Middle frontal gyrus (tissue), 1 donor: ENCODE measurements at regions not wholly inside any gene's neighbourhood (a gene's known extent, or its start where the extent isn't known, plus 50 kb on each side); places are given as distances from the start of the nearest gene placed in this dataset.
"Not testable (repeated sequence)": the region's sequence is repeated elsewhere in the genome, so short reads cannot be mapped to it uniquely, and the experiment has no call there.

Source experiments
- DNase-seq: peaks from one replicate; pipeline ENCODE4 v3.0.0-alpha.2; 2015; ENCODE audit warnings: low spot score; ENCODE audit errors: extremely low spot score

DNA sequence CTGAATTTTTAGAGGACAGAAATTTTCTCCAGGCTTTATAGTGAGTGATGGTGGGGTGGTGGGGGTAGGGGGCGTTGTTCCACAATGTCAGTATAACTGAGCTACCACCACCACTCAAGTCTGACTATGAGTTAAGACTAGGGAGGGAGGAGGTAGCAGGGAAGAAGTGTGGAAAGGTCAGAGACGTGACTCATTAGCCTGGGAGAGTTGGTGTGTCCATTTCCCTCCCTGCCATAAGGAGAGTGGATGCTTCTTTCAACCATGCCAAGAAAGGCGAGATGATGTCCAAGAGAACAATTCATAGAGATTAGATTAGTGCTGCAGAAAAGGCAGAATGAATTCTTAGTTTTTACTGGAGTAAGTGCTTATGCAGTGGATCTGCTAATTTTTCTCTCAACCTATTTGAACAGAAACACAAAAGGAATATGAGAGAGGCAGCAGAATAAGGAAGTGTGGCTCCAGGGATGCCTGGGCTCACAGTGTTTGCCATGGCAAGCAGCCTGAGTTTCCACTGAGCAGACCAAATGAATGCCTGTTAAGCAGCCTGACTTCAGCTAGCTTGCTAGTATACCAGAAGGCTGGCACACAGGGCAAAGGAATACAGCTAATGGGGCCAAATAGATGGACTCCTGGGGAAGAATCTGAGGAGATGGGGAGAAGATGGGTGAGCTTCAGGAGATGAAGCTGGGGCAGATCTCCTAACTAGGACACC lies 708.9 kb downstream of the NTRK3 start:
- no peak for DNase-seq

DNA sequence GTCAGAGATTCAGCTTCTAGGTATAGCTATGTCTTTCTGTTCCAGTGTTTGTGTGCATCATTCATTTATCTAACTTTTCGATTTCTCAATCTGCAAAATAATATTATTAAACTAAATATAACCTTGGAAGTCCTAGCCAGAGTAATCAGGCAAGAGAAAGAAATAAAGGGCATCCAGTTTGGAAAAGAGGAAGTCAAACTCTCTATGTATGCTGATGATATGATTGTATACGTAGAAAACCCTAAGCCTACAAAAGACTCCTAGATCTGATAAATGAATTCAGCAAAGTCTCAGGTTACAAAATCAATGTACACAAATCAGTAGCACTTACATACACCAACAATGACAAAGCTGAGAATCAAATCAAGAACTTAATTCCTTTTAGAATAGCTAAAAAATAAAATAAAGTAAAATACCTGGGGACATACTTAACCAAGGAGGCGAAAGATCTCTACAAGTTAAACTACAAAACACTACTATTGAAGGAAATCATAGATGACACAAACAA lies 718.2 kb downstream of the NTRK3 start:
- no peak for DNase-seq

DNA sequence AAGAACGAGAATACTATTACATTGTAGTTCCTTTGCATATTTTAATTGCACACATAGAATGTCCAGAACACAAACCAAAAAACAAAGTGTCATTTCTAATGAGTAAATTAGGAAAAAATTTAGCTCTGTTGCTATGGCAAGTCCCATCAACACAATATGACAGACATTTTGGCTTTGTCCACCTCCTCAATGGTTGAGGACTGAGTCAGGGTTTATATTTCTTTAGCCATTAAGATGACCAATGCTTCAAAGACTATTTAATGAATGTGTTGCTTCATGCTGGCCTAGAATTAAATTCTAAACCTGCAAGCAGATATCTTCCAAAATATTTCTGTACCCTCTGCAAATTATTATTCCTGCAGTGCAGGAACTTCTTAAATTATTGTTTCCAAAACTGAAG lies 719.2 kb downstream of the NTRK3 start:
- no peak for DNase-seq

- DNase-seq, result not testable (repeated sequence)
Measured at GRCh38 chr15:87533637-87534036, 722.9 kb downstream of the NTRK3 start.

DNA sequence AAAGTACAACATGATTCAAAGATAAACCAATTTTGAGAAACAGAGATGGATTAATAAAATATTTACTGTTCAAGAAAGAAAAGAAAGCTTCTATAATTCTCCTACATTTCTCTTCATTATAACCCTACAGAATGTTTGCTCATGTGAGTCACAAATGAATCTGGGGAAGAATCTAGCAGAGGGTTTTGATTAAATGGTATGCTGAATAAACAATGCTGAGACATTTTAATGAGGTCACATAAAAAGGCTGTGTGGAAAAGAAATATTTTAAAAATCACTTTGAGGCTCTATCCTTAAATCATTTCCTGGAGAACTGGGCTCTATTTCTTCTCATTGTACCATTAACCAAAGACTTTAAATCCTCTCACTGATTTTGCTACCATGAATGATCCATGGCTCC lies 727.7 kb downstream of the NTRK3 start:
- DNase-seq, result no peak

- no peak for DNase-seq
Measured at GRCh38 chr15:87527875-87528274, 728.7 kb downstream of the NTRK3 start.

DNA sequence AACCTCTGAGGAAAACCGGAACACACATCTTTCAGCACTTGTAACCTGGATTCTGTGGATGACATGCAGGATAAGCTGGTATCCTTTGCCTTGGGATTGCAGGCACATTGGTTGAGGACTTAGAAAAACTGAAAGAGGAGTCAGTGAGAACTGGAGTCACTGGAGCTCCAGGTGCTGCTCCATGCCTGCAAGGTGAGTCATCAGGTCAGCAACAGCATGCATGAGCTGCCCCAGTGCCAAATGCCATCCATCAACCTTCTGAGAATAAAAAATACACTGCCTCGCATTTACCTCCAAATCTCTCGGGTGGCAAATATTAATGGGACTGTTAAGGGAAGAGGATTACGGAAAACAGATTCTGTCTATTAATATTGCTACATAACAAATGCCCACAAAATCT lies 729.1 kb downstream of the NTRK3 start:
- no peak for DNase-seq

DNA sequence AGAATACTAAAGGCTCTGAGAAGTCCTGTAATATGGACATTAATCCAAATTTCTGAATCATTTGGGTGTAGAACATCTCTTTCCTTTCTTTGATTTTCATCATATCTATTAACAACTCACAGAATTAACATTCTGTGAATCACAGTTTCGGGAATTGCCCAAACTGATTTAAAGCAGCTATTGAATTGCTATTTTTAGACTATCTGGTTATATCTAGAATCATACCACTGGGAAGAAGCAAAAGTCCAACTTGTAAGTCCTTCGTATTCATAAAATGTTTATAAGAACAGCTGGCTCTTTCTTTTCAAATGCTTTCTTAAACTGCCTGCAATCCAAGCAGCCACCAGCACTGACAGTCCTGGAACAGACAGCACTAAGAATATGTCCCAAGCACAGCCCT lies 733.0 kb downstream of the NTRK3 start:
- no peak for DNase-seq

DNA sequence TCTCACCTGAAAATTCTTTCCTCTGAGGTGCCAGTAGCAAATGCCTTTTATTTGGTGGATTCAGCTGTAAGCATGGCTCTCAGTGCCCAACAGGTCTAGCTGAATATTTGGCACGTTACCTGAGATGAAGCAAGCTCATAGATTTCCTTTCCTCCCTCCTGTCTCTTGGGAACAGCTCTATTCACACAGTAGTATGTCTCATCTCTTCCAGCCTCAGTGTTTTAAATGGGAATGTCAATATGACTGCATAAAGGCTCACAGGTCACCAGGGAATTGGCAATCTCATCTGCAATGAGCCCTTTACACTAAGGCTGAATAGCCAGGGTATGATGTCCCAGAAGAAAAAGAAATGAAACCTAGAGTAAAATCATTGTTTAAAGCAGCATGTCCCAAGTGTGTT lies 733.5 kb downstream of the NTRK3 start:
- DNase-seq, result no peak

- DNase-seq, result no peak
Measured at GRCh38 chr15:87518957-87519356, 737.6 kb downstream of the NTRK3 start.

DNA sequence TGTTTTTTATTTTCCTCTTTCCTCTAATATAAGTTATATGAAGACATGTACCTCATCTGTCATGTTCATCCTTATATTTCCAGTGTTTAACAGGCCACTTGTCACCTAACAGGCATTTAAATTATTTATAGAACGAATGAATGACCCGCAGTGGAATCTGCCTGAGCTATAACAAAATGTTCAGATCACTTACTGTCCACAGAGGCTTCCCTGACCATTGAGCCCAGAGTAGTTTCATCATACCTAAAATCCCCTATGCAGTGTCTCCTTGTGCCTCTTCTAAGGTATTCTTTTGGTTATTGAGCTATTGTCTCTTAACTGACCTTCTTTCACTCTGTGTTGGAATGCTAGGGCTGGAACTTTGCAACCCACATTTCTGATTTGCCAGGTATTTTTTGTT lies 748.5 kb downstream of the NTRK3 start:
- DNase-seq, result no peak

GRCh38 chr15:87502173-87502572 lies 754.4 kb downstream of the NTRK3 start:
- DNase-seq, result no peak

- no peak for DNase-seq
Measured at GRCh38 chr15:87500240-87500639, 756.3 kb downstream of the NTRK3 start.

GRCh38 chr15:87498560-87498959 lies 758.0 kb downstream of the NTRK3 start:
- no peak for DNase-seq

DNA sequence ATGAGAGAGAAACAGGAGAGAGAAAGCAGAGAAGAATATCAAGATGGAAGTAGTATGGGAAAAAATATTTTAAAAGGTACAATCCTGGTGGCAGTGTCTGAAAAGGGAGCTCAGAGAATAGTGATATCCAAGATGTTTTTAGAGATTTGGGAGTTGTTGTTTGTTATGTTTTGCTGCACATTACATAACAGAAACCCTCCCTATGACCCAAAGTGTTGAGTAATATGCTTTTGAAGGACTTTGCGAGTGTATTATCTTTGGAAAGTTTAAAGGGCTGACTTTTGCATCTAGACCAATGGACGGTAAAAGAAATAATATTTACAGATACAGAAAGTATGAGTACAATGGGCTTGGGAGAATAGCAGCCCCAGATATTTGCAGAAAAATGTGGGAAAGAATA lies 759.7 kb downstream of the NTRK3 start:
- DNase-seq, result no peak

- DNase-seq, result no peak
Measured at GRCh38 chr15:87496109-87496508, 760.4 kb downstream of the NTRK3 start.

GRCh38 chr15:87493803-87494202 lies 762.7 kb downstream of the NTRK3 start:
- no peak for DNase-seq

GRCh38 chr15:87492321-87492720 lies 764.2 kb downstream of the NTRK3 start:
- no peak for DNase-seq

DNA sequence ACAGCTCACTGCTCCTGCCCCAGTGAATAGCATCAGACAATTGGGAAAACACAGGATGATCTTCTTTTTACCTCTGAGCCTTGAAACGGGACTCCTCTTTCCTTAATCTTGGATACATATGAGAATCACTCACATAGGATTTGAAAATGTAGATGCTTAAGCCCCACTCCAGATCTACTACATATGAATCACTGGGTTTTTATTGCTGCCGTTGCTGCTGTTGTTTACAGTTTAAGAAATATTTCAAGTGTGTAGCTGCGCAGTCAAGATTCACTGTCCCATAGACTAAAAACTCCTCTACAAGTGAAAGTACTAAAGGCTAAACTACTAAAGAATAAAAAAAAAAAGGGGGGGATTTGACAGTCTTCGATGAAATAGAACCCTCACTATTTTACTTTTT lies 765.9 kb downstream of the NTRK3 start:
- DNase-seq, result no peak

DNA sequence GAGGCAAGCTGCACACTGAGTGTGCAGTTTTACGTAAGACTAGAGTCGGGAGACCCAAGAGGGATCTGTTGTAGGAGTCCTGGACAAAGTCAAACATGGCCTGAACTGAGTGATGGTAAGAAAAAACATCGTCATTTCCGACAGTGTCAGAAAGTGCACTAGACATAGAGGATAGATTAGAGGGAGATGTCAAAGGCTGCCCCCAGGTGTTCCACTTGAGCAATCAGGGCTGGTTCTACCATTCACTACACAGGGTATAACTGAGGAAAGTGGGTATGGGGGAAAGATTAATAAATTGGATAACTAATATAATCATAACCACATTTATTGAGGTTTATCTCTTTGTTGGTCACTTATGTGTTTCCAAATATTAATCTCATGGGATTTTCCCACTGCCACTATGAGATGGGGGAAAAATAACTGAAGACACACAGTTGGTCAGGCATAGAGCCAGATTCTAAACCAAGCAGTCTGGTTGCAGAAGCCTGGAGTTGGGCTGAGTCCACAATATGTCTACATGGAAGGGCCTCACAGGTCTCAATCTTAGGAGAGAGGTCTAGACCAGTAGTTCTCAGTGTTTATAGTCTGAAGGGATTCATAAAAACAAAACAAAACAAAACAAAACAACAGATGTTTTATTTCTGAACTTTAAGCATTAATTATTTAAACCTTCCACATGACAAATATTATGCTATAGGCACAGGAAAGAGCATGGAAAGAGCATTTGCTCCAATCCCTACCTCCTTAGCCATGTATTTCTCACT lies 766.5 kb downstream of the NTRK3 start:
- DNase-seq, result no peak

DNA sequence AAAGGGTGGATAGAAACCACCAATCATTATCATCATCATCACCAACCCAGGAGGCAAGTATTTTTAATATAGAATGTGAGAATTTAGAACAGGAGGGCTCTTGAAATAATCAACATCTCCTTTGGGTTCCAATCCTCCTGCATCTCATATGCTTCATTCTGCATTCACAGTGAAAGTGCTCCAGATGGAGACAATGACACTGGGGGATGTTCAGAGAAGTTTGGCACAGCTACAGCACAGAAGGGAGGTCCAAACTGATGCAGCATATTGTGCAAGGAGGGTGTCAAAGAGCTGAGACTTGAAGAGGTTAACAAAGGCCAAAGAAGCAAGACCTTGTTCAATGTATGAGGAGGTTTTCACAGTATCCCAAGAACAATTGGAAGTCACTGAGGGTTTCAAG lies 767.1 kb downstream of the NTRK3 start:
- peak; percentile 39 for DNase-seq

- no peak for DNase-seq
Measured at GRCh38 chr15:87487484-87487883, 769.1 kb downstream of the NTRK3 start.

DNA sequence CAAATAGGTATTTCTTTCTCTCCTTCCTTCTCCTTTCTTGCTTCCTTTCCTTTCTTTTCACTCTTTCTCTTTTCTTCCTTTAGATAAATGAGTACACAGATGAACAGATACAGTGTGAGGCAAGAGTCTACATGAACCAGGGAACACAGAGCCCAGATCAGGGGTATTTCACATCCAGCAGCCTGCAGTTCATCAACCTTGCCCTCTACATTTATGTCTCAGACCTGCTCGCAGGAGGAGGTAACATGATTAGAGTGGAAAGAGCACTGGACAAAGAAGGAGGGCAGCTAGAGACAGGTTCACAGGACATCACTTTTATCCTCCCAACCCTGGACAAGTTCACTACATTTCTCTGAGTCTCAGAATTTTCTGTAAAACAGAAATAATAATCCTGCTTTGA lies 773.1 kb downstream of the NTRK3 start:
- no peak for DNase-seq
